Dermis microvascular lymphatic vessel endothelial cell (primary cell): ENCODE measurements at regions not wholly inside any gene's neighbourhood (a gene's known extent, or its start where the extent isn't known, plus 50 kb on each side); places are given as distances from the start of the nearest gene placed in this dataset.

Source experiments
- DNase-seq, 2 donors: peaks; one replicate each; pipeline versions ENCODE4 v3.0.0 to v3.0.0-alpha.2; 2010; ENCODE audit warnings: low read depth in 2 of 2

DNA sequence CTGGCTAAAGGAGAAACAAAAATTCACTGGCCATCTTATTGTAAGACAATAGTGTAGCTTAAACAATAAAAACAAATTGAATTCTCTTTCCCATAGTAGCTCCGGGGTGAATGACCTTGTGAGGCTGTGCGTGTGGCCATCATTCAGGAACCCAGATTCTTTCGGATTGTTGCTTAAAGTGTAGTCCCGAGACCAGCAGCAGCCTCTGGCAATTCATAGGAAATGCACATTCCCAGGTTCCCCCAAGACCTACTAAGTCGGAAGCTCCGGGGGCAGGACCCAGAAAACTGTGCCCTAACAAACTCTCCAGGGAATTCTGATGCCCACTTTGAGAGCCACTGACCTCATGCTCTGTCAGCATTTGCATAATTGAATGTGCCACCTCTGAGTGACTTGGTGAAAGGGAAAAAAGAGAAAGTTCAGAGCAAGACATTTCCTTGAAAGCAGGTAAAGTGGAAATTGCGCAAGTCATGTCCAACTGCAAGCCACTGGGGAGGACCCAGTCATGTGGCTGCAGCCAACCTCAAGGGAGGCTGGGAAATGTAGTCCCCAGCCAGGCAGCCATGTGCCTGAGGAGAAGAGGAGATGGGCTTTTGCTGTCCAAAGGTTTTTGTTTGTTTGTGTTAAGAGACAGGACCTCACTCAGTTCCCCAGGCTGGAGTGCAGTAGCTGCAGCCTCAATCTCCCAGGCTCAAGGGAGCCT lies 50.7 kb upstream of the PNMA8B start:
- peak in 1 of 2 donors; percentile 39 for DNase-seq

DNA sequence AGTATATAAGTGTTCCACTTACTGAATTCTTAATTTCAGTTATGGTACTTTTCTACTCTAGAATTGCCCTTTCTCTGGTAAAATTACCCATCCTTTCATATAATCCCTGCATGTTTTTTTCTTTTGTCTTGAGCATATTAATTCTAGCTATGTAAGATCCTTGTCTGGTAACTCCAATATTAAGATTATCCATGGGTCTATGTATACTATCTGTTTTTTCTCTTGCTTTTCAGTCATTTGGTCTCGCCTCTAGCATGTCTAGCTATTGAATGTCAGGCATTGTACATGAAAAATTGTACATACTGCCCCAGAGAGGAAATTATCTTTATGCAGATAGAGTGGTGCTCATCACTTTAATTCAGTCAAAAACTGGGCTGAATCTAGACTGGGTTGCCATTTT lies 50.4 kb upstream of the CALM3 start:
- DNase-seq = no peak

DNA sequence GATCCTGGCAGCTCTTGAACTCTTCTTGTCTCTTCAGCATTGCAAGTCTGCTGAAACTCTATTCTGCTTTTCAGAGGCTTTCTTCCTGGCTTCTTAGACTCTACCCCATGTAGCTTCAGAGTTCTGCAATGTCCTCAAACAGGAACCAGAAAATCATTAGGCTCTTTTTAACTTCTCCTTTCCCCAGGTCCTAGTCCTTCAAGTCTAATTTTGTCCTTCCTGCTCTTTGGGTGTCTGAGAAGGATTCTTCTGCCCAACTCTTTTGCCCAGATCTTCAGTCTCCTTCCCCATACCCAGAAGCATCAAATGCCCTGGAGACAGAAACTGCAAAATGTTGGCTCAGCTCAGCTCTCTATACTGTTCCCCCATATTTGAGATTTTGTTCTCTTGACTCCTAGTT lies 50.0 kb upstream of the CALM3 start:
- no peak for DNase-seq
